Endothelial cell of umbilical vein (primary cell): ENCODE measurements at regions not wholly inside any gene's neighbourhood (a gene's known extent, or its start where the extent isn't known, plus 50 kb on each side); places are given as distances from the start of the nearest gene placed in this dataset.

Experiments used
- BruUV-seq: library from RNA; stranded (reverse); fragments of 400-500 nt; replicated peaks from 2 replicates; lab custom pipeline; 2021; lab: Mats Ljungman, UMichigan
- CTCF ChIA-PET: fragments of 300-600, 350-600 bp; sonication (Branson Sonifier 250); formaldehyde crosslinking; loops from one replicate; lab custom pipeline; 2021; ENCODE audit warnings: antibody characterized with exemption, inconsistent platforms; lab: Charles Lee
- POLR2A ChIA-PET: fragments of 300-600, 350-600 bp; sonication (Branson Sonifier 250); formaldehyde crosslinking; loops from one replicate; lab custom pipeline; 2021; ENCODE audit warnings: antibody characterized with exemption, inconsistent platforms; lab: Charles Lee
- DNase-seq: peaks from one replicate; pipeline ENCODE4 v3.0.0-alpha.2; 2011; ENCODE audit warnings: low read depth, low spot score
- FAIRE-seq: peaks from 2 replicates; lab custom pipeline; 2011; peaks lifted over from hg19 to GRCh38; lab: Jason Lieb, UNC
- H2AFZ ChIP-seq: 2 replicates; pipeline ENCODE4 v1.6.0; 2012; ENCODE audit warnings: low read depth, low read length, control low read depth, inconsistent platforms
- H3K27ac ChIP-seq: 2 replicates; pipeline ENCODE4 v1.5.1; 2011; ENCODE audit warnings: low read depth, mild to moderate bottlenecking, control low read depth, low read length, moderate library complexity; ENCODE audit not compliant: insufficient read depth
- H3K27me3 ChIP-seq, 2 experiments: 2 replicates each; pipeline versions ENCODE4 v1.6.0 to v1.6.1; 2011; ENCODE audit warnings: low read length in 2 of 2, mixed read lengths in 1 of 2; ENCODE audit not compliant: control insufficient read depth in 2 of 2, insufficient read depth in 2 of 2
- H3K36me3 ChIP-seq, 2 experiments: 2 replicates in 1 of 2; 3 replicates in 1 of 2; pipeline ENCODE4 v1.5.1; 2011; ENCODE audit warnings: low read length in 2 of 2, mild to moderate bottlenecking in 1 of 2, moderate library complexity in 1 of 2; ENCODE audit not compliant: control insufficient read depth in 2 of 2, insufficient read depth in 2 of 2; ENCODE audit errors: extremely low read depth in 1 of 2
- H3K4me1 ChIP-seq: 3 replicates; pipeline ENCODE4 v1.5.1; 2011; ENCODE audit warnings: mild to moderate bottlenecking, low read length; ENCODE audit not compliant: control insufficient read depth, insufficient read depth; ENCODE audit errors: extremely low read depth
- H3K4me2 ChIP-seq: 2 replicates; pipeline ENCODE4 v1.6.1; 2011; ENCODE audit warnings: low read length, control low read depth, mixed read lengths; ENCODE audit not compliant: insufficient read depth
- H3K4me3 ChIP-seq, 3 experiments: fragments of 200-600 bp in 1 of 3; sonication (generic), shearing (Covaris generic) in 1 of 3; replicated peaks in 1 of 3; 2 replicates each; pipeline ENCODE4 v1.5.1; 2011 to 2016; ENCODE audit warnings: control low read depth in 3 of 3, low read length in 3 of 3, mild to moderate bottlenecking in 2 of 3, inconsistent platforms in 1 of 3, low read depth in 1 of 3, moderate library complexity in 1 of 3; ENCODE audit not compliant: insufficient read depth in 1 of 3
- H3K79me2 ChIP-seq: 2 replicates; pipeline ENCODE4 v1.6.0; 2012; ENCODE audit warnings: low read length, inconsistent platforms; ENCODE audit not compliant: control insufficient read depth, insufficient read depth
- H3K9ac ChIP-seq: replicated peaks from 2 replicates; pipeline ENCODE3; 2011; ENCODE audit warnings: low read length, control low read depth; ENCODE audit not compliant: insufficient read depth; ENCODE audit errors: extremely low read depth
- H3K9me1 ChIP-seq: replicated peaks from 3 replicates; pipeline ENCODE4 v1.6.0; 2011; ENCODE audit warnings: mild to moderate bottlenecking, low read length; ENCODE audit not compliant: control insufficient read depth, insufficient read depth; ENCODE audit errors: extremely low read depth
- H3K9me3 ChIP-seq: replicated peaks from 2 replicates; pipeline ENCODE4 v1.5.1; 2012; ENCODE audit warnings: low read length, inconsistent platforms; ENCODE audit not compliant: control insufficient read depth, insufficient read depth
- H4K20me1 ChIP-seq: replicated peaks from 2 replicates; pipeline ENCODE3; 2011; ENCODE audit warnings: mild to moderate bottlenecking, low read length; ENCODE audit not compliant: control insufficient read depth, insufficient read depth; ENCODE audit errors: extremely low read depth
- EZH2 ChIP-seq: IDR thresholded peaks from 2 replicates; pipeline ENCODE4 v1.6.1; 2012; ENCODE audit warnings: borderline replicate concordance, low read depth, mild to moderate bottlenecking, moderate library complexity, low read length, inconsistent platforms; ENCODE audit not compliant: severe bottlenecking
- FOS ChIP-seq: IDR thresholded peaks from 2 replicates; pipeline ENCODE4 v1.6.1; 2011; ENCODE audit warnings: mild to moderate bottlenecking, low read length, moderate library complexity, borderline replicate concordance; ENCODE audit not compliant: insufficient read depth
- GATA2 ChIP-seq: IDR thresholded peaks from 2 replicates; pipeline ENCODE4 v1.7.0; 2011; ENCODE audit warnings: low read depth, mild to moderate bottlenecking, moderate library complexity, mixed read lengths, low read length; ENCODE audit not compliant: insufficient read length, insufficient read depth
- JUN ChIP-seq: IDR thresholded peaks from 2 replicates; pipeline ENCODE4 v1.6.1; 2011; ENCODE audit warnings: borderline replicate concordance, low read depth; ENCODE audit not compliant: insufficient read length, insufficient read depth
- MYC ChIP-seq: IDR thresholded peaks from one replicate; pipeline ENCODE4 v1.6.1; 2011; ENCODE audit warnings: mild to moderate bottlenecking, low read depth, low read length
- POLR2A ChIP-seq: IDR thresholded peaks from 2 replicates; pipeline ENCODE4 v1.6.1; 2012; ENCODE audit warnings: low read depth, mild to moderate bottlenecking, control low read depth, low read length
- POLR2AphosphoS5 ChIP-seq: IDR thresholded peaks from 2 replicates; pipeline ENCODE4 v1.6.1; 2012; ENCODE audit warnings: low read depth, mild to moderate bottlenecking, control low read depth, low read length, moderate library complexity; ENCODE audit not compliant: insufficient read depth
- dilution Hi-C: fragments of 300-500 bp; cut with MboI; formaldehyde crosslinking; loops from one replicate; pipeline ENCODE4 v1.15.0; 2019; ENCODE audit warnings: low sequenced_read_pairs; ENCODE audit not compliant: extremely low pct_ligation_motif_present
- intact Hi-C: fragments of 100-400 bp; cut with micrococcal nuclease; formaldehyde crosslinking; loops from one replicate; pipeline ENCODE4 v1.10.0; 2022
- TF ChIP-seq, protein P1 (sequence below): IDR thresholded peaks from 2 replicates; pipeline ENCODE4 v1.6.1; 2011; ENCODE audit not compliant: insufficient read depth, insufficient read length
- TF ChIP-seq, protein P2 (sequence below), 2 donors: IDR thresholded peaks; 1 replicate in 1 of 2; 2 replicates in 1 of 2; pipeline ENCODE4 v1.5.1; 2011; ENCODE audit warnings: low read length in 2 of 2, mild to moderate bottlenecking in 2 of 2, moderate library complexity in 2 of 2, control low read depth in 1 of 2, inconsistent platforms in 1 of 2, low read depth in 1 of 2; ENCODE audit not compliant: insufficient read depth in 1 of 2; ENCODE audit errors: extremely low read depth in 1 of 2

DNA sequence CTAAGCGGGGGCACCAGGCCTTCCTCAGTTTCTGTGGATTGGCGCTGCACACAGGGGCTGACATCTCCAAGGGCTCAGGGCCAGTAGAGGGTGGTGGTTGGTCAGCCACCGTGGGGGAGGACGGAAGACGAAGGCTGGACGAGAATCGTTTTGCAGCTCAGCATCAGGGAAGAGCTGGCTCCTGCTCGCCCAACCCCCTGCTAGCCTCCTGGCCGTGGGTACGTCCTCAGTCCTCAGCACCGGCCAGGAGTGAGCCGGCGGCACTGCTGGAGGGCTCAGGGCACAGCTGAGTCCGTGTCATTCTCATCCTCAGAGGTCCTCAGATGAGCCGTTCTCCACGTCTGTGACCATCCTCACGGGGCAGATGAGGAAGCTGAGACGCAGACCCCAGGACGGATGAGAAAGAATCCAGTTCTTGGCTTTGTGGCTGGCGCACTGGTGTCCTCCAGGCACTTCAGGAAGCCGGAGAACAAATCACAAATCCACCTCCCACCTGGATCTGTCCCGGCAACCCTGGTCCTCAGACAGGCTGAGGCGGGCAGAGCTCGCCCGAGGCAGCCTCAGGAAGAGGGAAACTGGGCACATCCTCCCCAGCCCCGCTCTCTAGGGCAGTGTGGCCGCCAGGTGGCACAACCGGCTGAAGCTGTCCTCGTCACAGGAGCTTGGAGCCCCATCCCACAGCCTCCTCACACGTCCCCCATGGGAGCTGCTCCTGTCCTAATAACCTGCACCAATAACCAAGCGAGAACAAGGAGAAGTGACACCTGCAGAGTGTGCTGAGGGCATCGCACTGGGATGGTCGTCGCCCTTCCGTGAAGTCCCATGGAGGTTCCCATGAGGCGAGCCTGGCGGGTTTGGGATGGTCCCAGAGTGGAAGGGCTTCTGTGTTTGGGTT, 393.7 kb downstream of the BRD1 start:
- intact Hi-C loops (no loop called here), dilution Hi-C loops (no loop called here)
- Histone ChIP-seq H3K27ac (no peak overlapping the region), H3K9me3 (no peaks in the 10 kb centered on the region), H3K9ac (no peak overlapping the region), H3K9me1 (no peaks in the 10 kb centered on the region), H4K20me1 (no peaks in the 10 kb centered on the region), H2AFZ (no peak overlapping the region), H3K4me2 (no peak overlapping the region), H3K4me3 (no peak overlapping the region), H3K27me3 (no peaks in the 10 kb centered on the region), H3K4me1 (no peaks in the 10 kb centered on the region), H3K79me2 (no peaks in the 10 kb centered on the region), H3K36me3 (no peaks in the 10 kb centered on the region)
- BruUV-seq, result no TSS peak
- ChIA-PET POLR2A (no interaction called here), CTCF (no interaction called here)
- FAIRE-seq (no peak), DNase-seq (no peak)
- no peak for TF ChIP-seq JUN
- TF ChIP-seq, protein P1, sequence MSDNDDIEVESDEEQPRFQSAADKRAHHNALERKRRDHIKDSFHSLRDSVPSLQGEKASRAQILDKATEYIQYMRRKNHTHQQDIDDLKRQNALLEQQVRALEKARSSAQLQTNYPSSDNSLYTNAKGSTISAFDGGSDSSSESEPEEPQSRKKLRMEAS, result no peak

DNA sequence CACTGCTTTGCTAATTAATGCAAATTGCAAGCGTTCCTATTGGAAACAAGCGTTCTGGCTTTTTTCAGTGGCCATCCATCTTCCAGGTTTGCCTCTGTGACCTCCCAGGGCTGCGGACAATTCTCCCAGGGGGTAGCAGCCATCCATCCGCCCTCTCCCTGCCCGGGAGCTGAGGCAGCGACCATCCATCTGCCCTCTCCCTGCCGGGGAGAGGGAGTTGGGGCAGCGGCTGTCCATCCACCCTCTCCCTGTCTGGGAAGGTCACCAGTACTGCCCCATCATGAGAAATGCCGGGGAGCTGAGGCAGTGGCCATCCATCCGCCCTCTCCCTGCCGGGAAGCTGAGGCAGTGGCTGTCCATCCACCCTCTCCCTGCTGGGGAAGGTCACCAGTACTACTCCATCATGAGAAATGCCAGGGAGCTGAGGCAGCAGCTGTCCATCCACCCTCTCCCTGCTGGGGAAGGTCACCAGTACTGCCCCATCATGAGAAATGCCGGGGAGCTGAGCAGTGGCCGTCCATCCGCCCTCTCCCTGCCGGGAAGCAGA, 394.7 kb downstream of the BRD1 start:
- TF ChIP-seq EZH2 (no peak), GATA2 (no peak), POLR2A (no peak), MYC (no peak), JUN (no peak), FOS (no peak), POLR2AphosphoS5 (no peak)
- TF ChIP-seq, protein P2, sequence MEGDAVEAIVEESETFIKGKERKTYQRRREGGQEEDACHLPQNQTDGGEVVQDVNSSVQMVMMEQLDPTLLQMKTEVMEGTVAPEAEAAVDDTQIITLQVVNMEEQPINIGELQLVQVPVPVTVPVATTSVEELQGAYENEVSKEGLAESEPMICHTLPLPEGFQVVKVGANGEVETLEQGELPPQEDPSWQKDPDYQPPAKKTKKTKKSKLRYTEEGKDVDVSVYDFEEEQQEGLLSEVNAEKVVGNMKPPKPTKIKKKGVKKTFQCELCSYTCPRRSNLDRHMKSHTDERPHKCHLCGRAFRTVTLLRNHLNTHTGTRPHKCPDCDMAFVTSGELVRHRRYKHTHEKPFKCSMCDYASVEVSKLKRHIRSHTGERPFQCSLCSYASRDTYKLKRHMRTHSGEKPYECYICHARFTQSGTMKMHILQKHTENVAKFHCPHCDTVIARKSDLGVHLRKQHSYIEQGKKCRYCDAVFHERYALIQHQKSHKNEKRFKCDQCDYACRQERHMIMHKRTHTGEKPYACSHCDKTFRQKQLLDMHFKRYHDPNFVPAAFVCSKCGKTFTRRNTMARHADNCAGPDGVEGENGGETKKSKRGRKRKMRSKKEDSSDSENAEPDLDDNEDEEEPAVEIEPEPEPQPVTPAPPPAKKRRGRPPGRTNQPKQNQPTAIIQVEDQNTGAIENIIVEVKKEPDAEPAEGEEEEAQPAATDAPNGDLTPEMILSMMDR (IDR thresholded peaks at IDR 0.05; ENCODE audit: extremely low read depth in 1 of 2, insufficient read depth in 1 of 2, low read depth in 1 of 2, low read length in 2 of 2), result no peak
- TF ChIP-seq, protein P1, result no peak
- Histone ChIP-seq H2AFZ (no peak overlapping the region), H4K20me1 (no peaks in the 10 kb centered on the region), H3K27ac (no peak overlapping the region), H3K9ac (no peak overlapping the region), H3K27me3 (no peaks in the 10 kb centered on the region), H3K9me3 (no peaks in the 10 kb centered on the region), H3K4me2 (no peak overlapping the region), H3K36me3 (no peaks in the 10 kb centered on the region), H3K4me3 (no peak overlapping the region), H3K4me1 (no peaks in the 10 kb centered on the region), H3K79me2 (no peaks in the 10 kb centered on the region), H3K9me1 (no peaks in the 10 kb centered on the region)
- no TSS peak for BruUV-seq
- ChIA-PET POLR2A (no interaction called here), CTCF (no interaction called here)
- dilution Hi-C loops, result no loop called here
- FAIRE-seq, result no peak
- DNase-seq, result no peak
- intact Hi-C loops, result no loop called here
